T-helper 1 cell treated with Interleukin-12 subunit alpha and Interleukin-12 subunit beta and Interleukin-4 antibody, amounts not matched to agents 30 μg/mL and 1 μg/mL, for 36 hours (primary cell): ENCODE measurements at regions not wholly inside any gene's neighbourhood (a gene's known extent, or its start where the extent isn't known, plus 50 kb on each side); places are given as distances from the start of the nearest gene placed in this dataset.
"Not testable (repeated sequence)": the region's sequence is repeated elsewhere in the genome, so short reads cannot be mapped to it uniquely, and the experiment has no call there.

Experiments used
- H3K27ac Mint-ChIP-seq: one replicate; pipeline ENCODE4 v1.8.0; 2021; ENCODE audit warnings: mild to moderate bottlenecking, mixed read lengths
- H3K27me3 Mint-ChIP-seq: one replicate; pipeline ENCODE4 v1.8.0; 2021; ENCODE audit warnings: low read depth, mixed read lengths
- H3K36me3 Mint-ChIP-seq: one replicate; pipeline ENCODE4 v1.8.0; 2021; ENCODE audit warnings: low read depth, mixed read lengths
- H3K4me1 Mint-ChIP-seq: one replicate; pipeline ENCODE4 v1.8.0; 2021; ENCODE audit warnings: low read depth, mixed read lengths
- H3K4me3 Mint-ChIP-seq: one replicate; pipeline ENCODE4 v1.8.0; 2021; ENCODE audit warnings: mild to moderate bottlenecking, moderate library complexity, mixed read lengths
- H3K9me3 Mint-ChIP-seq: one replicate; pipeline ENCODE4 v1.8.0; 2021; ENCODE audit warnings: mixed read lengths

DNA sequence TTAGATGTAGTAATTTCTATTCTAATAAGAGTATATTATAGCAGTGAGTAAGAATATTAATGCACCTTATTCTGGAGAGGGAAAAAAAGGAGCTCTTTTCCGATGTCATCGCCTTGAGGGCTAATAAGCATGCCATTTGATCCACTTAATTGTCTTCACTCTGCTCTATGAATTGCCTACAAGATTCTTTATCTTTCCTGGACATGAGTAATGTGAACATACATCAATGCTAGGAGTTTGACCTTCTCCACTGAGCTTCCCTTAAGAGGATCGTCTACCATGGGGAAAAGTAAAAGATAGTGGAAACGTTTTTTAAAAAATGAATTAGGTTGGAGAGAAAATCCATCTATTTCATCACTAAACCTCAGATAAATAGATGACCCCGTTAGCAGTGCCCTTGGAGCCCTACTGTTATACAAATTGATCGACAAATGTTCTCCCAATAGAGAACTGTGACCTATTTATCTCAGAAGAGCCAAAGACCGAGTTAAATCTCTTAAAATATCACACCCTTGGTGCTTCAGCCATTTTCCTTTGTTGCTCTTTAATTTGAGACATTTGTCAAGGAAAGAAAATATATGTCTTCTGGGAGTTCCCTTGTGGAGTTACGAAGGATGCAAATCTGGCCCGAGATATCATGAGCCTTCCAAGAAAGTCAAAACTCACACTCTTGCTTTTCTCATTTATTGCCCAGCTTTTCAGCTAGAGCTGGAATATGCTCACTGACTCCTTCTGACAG, 898.5 kb downstream of the KCNJ2 start:
- no peak overlapping the region for H3K27ac Mint-ChIP-seq
- H3K4me1 Mint-ChIP-seq, result no peaks in the 10 kb centered on the region
- no peaks in the 10 kb centered on the region for H3K27me3 Mint-ChIP-seq
- H3K36me3 Mint-ChIP-seq, result no peaks in the 10 kb centered on the region
- H3K9me3 Mint-ChIP-seq, result peaks cover 6% of the 10 kb centered on the region
- H3K4me3 Mint-ChIP-seq, result no peak overlapping the region

DNA sequence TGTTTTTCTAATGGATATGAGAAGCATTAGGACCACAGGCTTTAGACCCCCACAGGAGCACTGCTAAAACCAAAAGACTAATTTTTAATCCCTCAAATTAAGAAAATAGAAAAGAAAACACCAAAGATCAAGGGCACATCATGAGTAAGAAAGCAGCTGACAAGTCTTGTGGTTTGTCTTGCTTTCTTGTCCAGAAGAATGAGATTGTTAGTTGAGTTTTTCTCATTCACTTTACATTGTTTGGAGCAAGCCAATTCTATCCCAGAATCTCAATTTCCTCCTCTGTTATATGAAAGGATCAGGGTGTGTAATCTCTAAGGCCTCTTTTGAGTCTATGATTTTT, 899.0 kb downstream of the KCNJ2 start:
- Mint-ChIP-seq H3K36me3 (no peaks in the 10 kb centered on the region), H3K4me1 (no peaks in the 10 kb centered on the region), H3K4me3 (no peak overlapping the region), H3K9me3 (peaks cover 4% of the 10 kb centered on the region), H3K27ac (no peak overlapping the region), H3K27me3 (no peaks in the 10 kb centered on the region)

DNA sequence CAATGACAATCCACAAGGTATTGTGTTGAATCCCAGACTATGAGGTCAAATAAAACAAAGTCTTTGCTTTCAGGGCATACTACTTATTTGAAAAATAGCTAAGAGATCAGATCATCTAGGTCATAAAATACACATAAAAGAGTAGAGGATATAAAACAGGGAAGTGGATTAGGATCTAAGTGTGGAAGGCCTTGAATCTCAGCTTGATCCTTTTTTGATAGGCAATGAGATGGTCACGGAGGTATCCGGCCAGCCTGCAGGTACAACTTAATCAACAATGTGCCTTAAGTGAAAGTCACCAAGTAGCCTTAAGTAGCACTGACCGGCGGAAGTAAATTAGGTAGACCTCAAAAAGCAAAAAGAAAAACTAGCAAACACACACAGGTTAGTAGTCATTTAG, 901.7 kb downstream of the KCNJ2 start:
- Mint-ChIP-seq H3K4me3 (no peak overlapping the region), H3K9me3 (peaks cover 4% of the 10 kb centered on the region), H3K27me3 (no peaks in the 10 kb centered on the region), H3K27ac (no peak overlapping the region), H3K4me1 (no peaks in the 10 kb centered on the region), H3K36me3 (no peaks in the 10 kb centered on the region)

DNA sequence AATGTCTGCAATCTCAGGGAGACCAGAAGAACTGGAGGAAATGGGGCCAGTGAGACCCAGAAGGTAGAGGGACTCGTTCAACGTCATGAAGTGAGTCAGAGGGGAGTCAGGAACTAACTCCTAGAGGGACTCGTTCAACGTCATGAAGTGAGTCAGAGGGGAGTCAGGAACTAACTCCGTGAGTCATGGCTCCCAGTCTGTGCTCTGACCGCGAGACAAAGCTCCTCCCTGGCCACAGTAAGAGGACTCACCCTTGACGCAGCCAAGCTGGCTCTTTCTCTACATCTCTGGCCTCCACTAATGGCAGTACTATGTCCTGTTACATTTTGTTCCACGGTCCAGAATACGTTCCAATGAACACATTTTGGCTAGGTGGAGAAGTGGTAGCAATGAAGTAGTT, 902.5 kb downstream of the KCNJ2 start:
- Mint-ChIP-seq H3K27me3 (no peaks in the 10 kb centered on the region), H3K27ac (no peak overlapping the region), H3K4me1 (no peaks in the 10 kb centered on the region), H3K9me3 (peaks cover 4% of the 10 kb centered on the region), H3K36me3 (no peaks in the 10 kb centered on the region), H3K4me3 (no peak overlapping the region)

DNA sequence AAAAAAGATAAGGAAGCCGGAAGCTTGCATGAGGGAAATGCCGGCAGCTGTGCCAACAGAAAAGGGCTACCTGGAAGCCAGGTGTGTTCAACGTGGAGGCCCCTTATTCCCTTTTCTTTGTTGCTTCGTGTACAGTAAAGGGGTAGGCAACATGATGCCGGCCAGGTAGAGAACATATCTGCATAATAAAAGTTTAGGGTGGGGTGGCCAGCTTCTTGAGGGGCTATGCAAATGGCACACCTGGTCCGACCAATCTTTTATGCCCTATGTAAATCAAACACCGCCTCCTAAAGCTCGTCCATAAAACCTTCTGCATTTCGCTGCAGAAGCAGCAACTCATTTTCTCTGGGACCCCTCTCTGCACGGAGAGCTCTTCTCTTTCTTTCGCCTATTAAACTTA, 911.6 kb downstream of the KCNJ2 start:
- Mint-ChIP-seq H3K27me3 (no peaks in the 10 kb centered on the region), H3K27ac (no peak overlapping the region), H3K4me3 (no peak overlapping the region), H3K4me1 (no peaks in the 10 kb centered on the region), H3K36me3 (no peaks in the 10 kb centered on the region), H3K9me3 (peaks cover 16% of the 10 kb centered on the region)

DNA sequence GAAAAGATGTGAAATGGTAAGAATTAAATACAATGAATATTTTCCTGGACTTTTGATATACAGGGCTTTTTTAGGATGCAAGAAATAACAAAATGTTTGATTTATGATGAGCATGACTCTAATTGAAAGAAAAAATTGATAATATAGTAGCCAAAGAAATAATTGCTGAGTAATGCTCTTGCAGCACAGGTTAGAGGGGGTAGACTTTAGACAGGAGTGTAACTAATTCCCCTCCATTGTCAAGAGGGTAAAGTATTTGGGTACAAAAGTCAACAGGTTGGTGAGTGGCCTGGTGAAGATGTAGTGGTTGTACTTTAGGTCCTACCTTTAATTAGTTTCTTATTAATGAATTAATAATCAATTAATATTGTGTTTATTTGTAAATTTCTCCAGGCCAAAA, 912.3 kb downstream of the KCNJ2 start:
- H3K27me3 Mint-ChIP-seq, result no peaks in the 10 kb centered on the region
- H3K4me3 Mint-ChIP-seq, result no peak overlapping the region
- no peaks in the 10 kb centered on the region for H3K36me3 Mint-ChIP-seq
- H3K4me1 Mint-ChIP-seq, result no peaks in the 10 kb centered on the region
- peaks cover 16% of the 10 kb centered on the region for H3K9me3 Mint-ChIP-seq
- H3K27ac Mint-ChIP-seq, result no peak overlapping the region

DNA sequence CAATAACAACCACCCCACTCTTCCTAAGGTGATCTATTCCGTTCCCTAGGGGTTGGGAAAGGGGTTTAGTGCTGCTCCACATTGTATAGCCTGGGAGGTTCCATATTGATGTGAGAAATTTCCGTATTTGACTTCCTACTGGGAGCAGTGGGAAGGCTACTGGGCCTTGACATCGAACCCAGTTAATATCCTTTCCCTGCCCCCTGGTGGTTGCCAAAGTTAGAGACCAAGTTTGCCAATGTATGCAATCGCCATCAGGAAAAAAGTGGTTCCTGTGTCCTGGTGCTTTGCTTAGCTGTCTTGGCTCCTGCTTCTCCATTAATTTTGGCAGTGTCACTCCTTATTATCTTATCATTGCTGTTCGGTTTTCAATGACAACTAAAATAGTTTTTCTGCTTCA, 914.9 kb downstream of the KCNJ2 start:
- no peak overlapping the region for H3K27ac Mint-ChIP-seq
- H3K36me3 Mint-ChIP-seq, result no peaks in the 10 kb centered on the region
- peaks cover 14% of the 10 kb centered on the region for H3K9me3 Mint-ChIP-seq
- no peaks in the 10 kb centered on the region for H3K27me3 Mint-ChIP-seq
- H3K4me1 Mint-ChIP-seq, result no peaks in the 10 kb centered on the region
- H3K4me3 Mint-ChIP-seq, result no peak overlapping the region

DNA sequence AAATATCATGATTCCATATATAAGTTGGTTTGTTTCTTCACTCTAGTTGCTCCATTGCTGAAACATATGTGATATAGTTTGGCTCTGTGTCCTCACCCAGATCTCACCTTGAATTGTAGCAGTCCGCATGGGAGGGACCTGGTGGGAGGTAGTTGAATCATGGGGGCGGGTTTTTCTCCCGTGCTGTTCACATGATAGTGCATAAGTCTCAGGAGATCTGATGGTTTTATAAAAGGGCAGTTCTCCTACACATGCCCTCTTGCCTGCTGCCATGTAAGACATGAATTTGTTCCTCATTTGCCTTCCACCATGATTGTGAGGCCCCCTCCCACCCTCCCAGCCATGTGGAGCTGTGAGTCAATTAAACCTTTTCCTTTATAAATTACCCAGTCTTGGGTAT, 915.5 kb downstream of the KCNJ2 start:
- H3K27ac Mint-ChIP-seq, result no peak overlapping the region

DNA sequence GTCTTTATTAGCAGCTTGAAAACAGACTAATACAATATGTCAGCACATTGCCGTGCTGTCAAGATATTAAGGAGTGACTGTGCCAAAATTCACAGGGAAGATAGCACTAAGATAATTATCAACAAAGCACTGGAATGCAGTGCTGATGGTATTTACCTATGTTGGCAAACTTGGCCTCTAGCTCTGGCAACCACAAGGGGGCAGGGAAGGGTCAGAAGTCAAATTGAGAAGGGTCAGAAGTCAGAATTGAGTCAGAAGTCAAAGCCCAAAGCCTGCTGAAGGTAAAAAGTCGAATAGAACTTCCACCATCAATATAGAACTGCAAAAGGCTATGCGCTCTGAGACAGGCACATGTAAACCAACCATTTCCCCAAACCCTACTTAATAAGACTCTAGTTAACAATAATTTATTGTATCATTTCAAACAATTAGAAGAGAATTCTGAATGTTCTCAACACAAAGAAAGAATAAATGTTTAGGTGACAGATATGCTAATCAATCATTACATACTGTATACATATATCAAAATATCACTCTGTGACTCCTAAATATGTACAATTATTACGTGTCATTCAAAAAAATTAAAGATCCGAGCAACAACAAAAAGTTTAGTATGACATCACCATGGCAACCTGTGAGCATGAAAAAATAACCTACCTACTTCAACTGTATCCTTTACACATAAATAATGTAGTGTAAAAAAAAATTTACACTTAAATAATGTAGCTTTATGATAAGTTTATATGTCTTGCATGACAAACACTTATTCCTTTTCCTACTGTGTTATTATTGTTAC, 916.1 kb downstream of the KCNJ2 start:
- Mint-ChIP-seq H3K27me3 (no peaks in the 10 kb centered on the region), H3K27ac (no peak overlapping the region), H3K4me3 (no peak overlapping the region), H3K9me3 (peaks cover 8% of the 10 kb centered on the region), H3K4me1 (no peaks in the 10 kb centered on the region), H3K36me3 (no peaks in the 10 kb centered on the region)

More for the DNA sequence above, 915.5 kb downstream of the KCNJ2 start:
- peaks cover 11% of the 10 kb centered on the region for H3K9me3 Mint-ChIP-seq
- H3K4me1 Mint-ChIP-seq, result no peaks in the 10 kb centered on the region
- H3K4me3 Mint-ChIP-seq, result no peak overlapping the region
- H3K27me3 Mint-ChIP-seq, result no peaks in the 10 kb centered on the region
- no peaks in the 10 kb centered on the region for H3K36me3 Mint-ChIP-seq

DNA sequence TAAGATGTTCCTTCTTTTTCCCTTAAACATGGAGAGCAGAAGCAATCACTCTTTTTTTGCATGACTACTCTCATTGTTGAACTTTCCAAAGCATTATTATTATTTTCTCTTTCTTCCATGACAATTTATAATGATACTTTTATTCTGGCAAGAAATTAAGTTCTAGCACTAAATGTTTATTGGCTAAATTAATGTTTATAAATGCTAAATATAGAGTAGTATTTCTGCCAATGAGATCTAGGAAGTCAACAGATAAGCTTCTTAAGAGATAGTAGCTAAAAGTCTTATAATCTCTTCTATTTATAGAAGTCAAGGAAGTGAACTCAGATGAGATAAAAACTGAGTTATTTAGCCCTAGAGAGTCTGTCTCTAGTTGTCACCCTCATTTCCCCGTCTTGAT, 920.1 kb downstream of the KCNJ2 start:
- Mint-ChIP-seq H3K4me1 (no peaks in the 10 kb centered on the region), H3K9me3 (peaks cover 16% of the 10 kb centered on the region), H3K27ac (no peak overlapping the region), H3K36me3 (no peaks in the 10 kb centered on the region), H3K27me3 (no peaks in the 10 kb centered on the region), H3K4me3 (no peak overlapping the region)

DNA sequence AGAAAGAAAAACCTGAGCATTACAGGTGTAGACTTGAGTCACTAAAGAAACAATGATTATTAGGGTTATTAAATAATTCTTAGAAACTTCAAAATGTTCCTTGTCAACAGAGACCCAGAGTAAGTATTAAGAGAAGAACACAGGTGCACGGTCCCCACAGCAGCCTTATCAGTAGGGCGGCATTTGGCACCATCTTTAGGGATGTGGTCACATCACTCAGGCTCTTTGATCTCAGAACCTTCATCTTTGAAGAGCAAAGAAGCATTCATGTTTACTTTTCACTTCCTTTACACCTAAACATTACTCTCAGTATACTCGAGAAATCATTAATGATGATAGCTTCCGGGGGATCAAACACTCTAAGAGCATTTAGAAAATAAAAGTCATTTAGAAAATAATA, 928.7 kb downstream of the KCNJ2 start:
- Mint-ChIP-seq H3K27ac (no peak overlapping the region), H3K27me3 (no peaks in the 10 kb centered on the region), H3K9me3 (peaks cover 28% of the 10 kb centered on the region), H3K4me1 (no peaks in the 10 kb centered on the region), H3K36me3 (no peaks in the 10 kb centered on the region), H3K4me3 (no peak overlapping the region)

DNA sequence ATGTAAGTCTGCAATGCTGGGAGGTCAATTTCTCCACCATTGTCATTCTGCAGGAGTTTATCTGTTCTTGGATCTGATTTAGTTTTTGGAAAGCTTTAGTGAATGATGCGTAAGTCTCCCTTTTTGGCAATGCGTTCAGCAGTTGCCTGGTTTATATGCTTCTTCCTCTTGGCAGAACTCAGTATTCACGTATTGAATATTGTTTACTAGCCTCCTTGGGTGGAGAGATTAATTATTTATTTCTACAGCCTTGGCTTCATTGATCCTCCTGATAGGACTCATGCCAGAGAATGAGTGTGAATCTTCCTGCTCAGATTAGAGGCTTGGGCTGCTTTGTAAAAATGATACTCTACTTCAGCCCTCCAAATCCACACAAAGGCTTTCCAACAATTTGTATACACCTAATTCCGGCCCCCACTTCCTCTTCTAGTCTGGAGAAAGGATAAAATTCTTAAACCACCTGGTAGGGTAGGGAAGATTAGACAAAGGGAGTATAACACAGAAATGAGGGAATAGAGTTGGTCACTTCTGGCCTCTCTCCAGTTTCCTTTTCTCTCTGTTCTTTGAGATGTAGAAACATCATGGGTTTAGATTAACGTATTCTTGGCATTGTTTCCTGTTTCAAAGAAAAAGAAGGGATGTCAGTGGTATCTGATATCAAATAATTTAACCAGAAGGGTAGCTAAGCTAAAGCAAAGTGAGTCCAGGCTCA, 929.8 kb downstream of the KCNJ2 start:
- H3K27ac Mint-ChIP-seq, result no peak overlapping the region
- no peaks in the 10 kb centered on the region for H3K36me3 Mint-ChIP-seq
- no peaks in the 10 kb centered on the region for H3K27me3 Mint-ChIP-seq
- H3K4me3 Mint-ChIP-seq, result no peak overlapping the region
- no peaks in the 10 kb centered on the region for H3K4me1 Mint-ChIP-seq
- peaks cover 28% of the 10 kb centered on the region for H3K9me3 Mint-ChIP-seq

DNA sequence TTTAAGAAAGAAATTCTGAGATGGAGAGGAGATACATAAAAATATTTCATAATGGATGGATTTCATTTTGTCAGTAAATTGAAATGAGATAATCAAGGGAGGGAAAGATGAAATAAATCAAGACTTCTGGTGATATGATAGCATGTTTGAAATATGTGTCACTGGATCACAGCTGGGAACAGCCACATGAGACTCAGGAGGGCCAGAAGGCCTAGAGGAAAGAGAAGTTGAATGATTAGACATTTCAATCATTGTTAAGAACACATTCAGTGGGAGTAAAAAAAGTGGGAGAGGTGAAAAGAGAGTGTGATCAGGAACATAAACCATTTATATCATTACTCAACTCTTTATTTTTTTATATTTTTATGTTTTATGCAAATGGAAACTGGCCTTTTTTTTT, 933.4 kb downstream of the KCNJ2 start:
- Mint-ChIP-seq H3K27ac (no peak overlapping the region), H3K27me3 (no peaks in the 10 kb centered on the region), H3K9me3 (peaks cover 25% of the 10 kb centered on the region), H3K4me3 (no peak overlapping the region), H3K4me1 (no peaks in the 10 kb centered on the region), H3K36me3 (no peaks in the 10 kb centered on the region)

DNA sequence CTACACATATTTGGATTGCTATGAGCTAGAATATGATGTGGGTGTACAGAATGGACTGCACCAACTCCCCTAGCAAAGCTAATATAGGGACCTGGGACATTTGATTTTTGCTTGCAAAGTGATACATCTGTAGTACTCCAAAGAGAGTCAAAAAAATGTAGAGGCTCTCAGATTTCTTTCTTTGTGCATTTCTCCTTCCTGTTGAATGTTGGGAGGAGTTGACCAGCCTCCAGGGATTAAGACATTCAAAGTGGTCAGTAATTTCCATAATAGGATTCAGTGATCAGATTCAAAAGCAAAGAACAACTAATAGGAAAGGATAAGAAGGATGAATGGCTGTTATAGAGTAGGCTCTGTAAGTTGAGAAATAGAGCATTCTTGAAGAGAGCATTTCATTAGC, 934.9 kb downstream of the KCNJ2 start:
- H3K27me3 Mint-ChIP-seq, result no peaks in the 10 kb centered on the region
- no peaks in the 10 kb centered on the region for H3K4me1 Mint-ChIP-seq
- H3K9me3 Mint-ChIP-seq, result peaks cover 20% of the 10 kb centered on the region
- no peak overlapping the region for H3K4me3 Mint-ChIP-seq
- no peak overlapping the region for H3K27ac Mint-ChIP-seq
- no peaks in the 10 kb centered on the region for H3K36me3 Mint-ChIP-seq

DNA sequence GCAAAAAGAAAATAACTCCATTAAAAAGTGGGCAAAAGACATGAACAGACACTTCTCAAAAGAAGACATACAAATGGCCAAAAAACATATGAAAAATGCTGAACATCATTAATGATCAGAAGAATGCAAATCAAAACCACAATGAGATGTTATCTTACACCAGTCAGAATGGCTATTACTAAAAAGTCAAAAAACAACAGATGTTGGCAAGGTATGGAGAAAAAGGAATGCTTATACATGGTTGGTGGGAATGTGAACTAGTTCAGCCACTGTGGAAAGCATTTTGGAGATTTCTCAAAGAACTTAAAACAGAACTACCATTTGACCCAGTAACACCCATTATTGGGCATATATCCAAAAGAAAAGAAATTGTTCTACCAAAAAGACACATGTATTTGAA, 936.7 kb downstream of the KCNJ2 start:
- H3K9me3 Mint-ChIP-seq, result peaks cover 16% of the 10 kb centered on the region
- H3K4me1 Mint-ChIP-seq, H3K27me3 Mint-ChIP-seq, H3K36me3 Mint-ChIP-seq, H3K27ac Mint-ChIP-seq, H3K4me3 Mint-ChIP-seq: not testable (repeated sequence)
